Left lung (tissue), 4 donors: ENCODE measurements at regions not wholly inside any gene's neighbourhood (a gene's known extent, or its start where the extent isn't known, plus 50 kb on each side); places are given as distances from the start of the nearest gene placed in this dataset.

Experiments
- ATAC-seq: fragments of 200-7000 bp; cut with Tn5 transposase; one replicate; pipeline ENCODE4 v1.9.1; 2020; ENCODE audit warnings: moderate library complexity
- DNase-seq, 4 donors: peaks; one replicate each; pipeline ENCODE4 v3.0.0-alpha.2; 2013 to 2020
- H3K27ac ChIP-seq, 2 donors: fragments of 200-600 bp; sonication (generic) in 1 of 2; one replicate each; pipeline versions ENCODE4 v1.5.0 to v1.8.0; 2020 to 2021
- H3K27me3 ChIP-seq, 2 donors: fragments of 200-600 bp; sonication (generic) in 1 of 2; one replicate each; pipeline versions ENCODE4 v1.5.0 to v1.8.0; 2020 to 2021
- H3K36me3 ChIP-seq, 2 donors: fragments of 200-600 bp; sonication (generic) in 1 of 2; one replicate each; pipeline versions ENCODE4 v1.5.0 to v1.8.0; 2020 to 2021
- H3K4me1 ChIP-seq, 2 donors: fragments of 200-600 bp; one replicate each; pipeline ENCODE4 v1.8.0; 2021
- H3K4me3 ChIP-seq, 2 donors: fragments of 200-600 bp; sonication (generic) in 1 of 2; one replicate each; pipeline versions ENCODE4 v1.5.0 to v1.8.0; 2020 to 2021; ENCODE audit warnings: mild to moderate bottlenecking in 1 of 2
- H3K9me3 ChIP-seq, 2 donors: fragments of 200-600 bp; sonication (generic) in 1 of 2; one replicate each; pipeline versions ENCODE4 v1.5.0 to v1.8.0; 2020 to 2021
- intact Hi-C, 2 donors: fragments of 100-400 bp; cut with DNase I; formaldehyde crosslinking; loops; one replicate each; pipeline versions ENCODE4 v1.11.2 to v1.14.2; 2022
- TF ChIP-seq, protein P1 (sequence below), 2 donors: fragments of 200-600 bp; sonication (generic) in 1 of 2; IDR thresholded peaks; one replicate each; pipeline versions ENCODE4 v1.5.0 to v1.8.0; 2021; ENCODE audit warnings: antibody characterized with exemption in 2 of 2
- donor health status: DM: no; HTN: yes; CAD: no.
- donor health status: DM: no; HTN: no; CAD: no.

GRCh38 chr1:87239997-87240605 is 88.6 kb upstream of the LMO4 start:
- TF ChIP-seq, protein P1, sequence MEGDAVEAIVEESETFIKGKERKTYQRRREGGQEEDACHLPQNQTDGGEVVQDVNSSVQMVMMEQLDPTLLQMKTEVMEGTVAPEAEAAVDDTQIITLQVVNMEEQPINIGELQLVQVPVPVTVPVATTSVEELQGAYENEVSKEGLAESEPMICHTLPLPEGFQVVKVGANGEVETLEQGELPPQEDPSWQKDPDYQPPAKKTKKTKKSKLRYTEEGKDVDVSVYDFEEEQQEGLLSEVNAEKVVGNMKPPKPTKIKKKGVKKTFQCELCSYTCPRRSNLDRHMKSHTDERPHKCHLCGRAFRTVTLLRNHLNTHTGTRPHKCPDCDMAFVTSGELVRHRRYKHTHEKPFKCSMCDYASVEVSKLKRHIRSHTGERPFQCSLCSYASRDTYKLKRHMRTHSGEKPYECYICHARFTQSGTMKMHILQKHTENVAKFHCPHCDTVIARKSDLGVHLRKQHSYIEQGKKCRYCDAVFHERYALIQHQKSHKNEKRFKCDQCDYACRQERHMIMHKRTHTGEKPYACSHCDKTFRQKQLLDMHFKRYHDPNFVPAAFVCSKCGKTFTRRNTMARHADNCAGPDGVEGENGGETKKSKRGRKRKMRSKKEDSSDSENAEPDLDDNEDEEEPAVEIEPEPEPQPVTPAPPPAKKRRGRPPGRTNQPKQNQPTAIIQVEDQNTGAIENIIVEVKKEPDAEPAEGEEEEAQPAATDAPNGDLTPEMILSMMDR (IDR thresholded peaks at IDR 0.05), result no peak
- intact Hi-C loops, result no loop called here
- no peak overlapping the region for H3K27ac ChIP-seq
- no peaks in the 10 kb centered on the region for H3K9me3 ChIP-seq
- no peaks in the 10 kb centered on the region for H3K27me3 ChIP-seq
- no peaks in the 10 kb centered on the region for H3K4me1 ChIP-seq
- DNase-seq (no peak), ATAC-seq (no peak)
- no peak overlapping the region for H3K4me3 ChIP-seq
- no peaks in the 10 kb centered on the region for H3K36me3 ChIP-seq

GRCh38 chr1:87240661-87241285 is 87.9 kb upstream of the LMO4 start:
- intact Hi-C loops, result no loop called here
- ATAC-seq (no peak), DNase-seq (no peak)
- Histone ChIP-seq H3K36me3 (no peaks in the 10 kb centered on the region), H3K4me3 (no peak overlapping the region), H3K4me1 (no peaks in the 10 kb centered on the region), H3K27me3 (no peaks in the 10 kb centered on the region), H3K27ac (no peak overlapping the region), H3K9me3 (no peaks in the 10 kb centered on the region)
- TF ChIP-seq, protein P1 (IDR thresholded peaks at IDR 0.05), result no peak

DNA sequence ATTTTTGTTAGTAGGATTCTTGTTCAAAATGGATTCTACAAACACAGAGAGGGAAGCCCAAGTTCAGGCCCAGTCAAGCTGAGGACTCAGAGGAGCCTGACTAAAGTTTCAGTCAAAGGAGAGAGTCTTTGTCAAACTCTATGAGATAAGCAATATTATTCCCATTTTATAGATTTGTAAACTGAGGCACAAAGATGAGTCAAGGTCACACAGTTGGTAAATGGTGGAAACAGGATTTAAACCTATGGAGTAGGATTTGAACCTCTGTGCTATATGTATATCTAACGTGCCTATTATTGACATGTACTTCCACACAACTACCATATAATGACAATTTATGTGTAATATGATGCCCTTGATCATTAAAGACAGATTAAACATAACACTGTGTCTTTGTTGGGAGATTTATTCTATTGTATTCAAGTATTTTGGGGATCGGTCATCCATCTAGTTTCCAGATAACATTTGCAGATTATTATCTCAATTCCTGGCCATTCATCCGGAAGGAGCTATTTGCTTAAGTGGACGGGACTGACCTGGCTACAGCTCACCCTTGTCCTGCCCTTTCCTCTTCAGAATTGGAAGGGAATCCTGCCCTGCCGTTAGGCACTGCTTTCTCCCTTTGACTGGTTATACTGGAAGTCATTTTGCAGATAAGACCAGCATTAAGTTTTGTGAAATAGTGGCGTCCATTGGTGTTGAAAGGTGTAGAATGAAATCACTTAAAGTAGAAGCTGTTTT is 86.1 kb upstream of the LMO4 start:
- Histone ChIP-seq H3K4me1 (no peaks in the 10 kb centered on the region), H3K9me3 (no peaks in the 10 kb centered on the region), H3K27ac (no peak overlapping the region), H3K4me3 (no peak overlapping the region), H3K27me3 (no peaks in the 10 kb centered on the region), H3K36me3 (no peaks in the 10 kb centered on the region)
- ATAC-seq (no peak), DNase-seq (no peak)
- intact Hi-C loops, result no loop called here
- TF ChIP-seq, protein P1 (IDR thresholded peaks at IDR 0.05), result no peak

DNA sequence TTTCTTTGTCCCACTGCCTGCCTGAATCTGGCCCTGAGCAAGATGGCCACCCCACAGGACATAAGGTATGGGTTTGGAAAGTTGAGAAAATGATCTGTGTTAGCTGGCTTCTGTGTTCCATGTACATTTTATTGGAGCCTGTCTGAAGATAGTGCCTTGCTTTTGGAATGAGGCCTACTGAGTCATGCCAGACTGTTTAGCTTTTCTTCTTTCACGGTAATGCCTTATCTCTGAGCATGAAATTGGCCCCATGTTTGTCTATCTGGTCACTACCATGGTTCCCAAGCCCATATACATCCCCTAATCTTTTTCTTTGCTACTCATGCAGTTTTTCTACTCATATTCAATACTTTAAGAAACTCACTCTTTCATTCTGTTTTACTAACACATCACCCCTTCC is 85.1 kb upstream of the LMO4 start:
- H3K9me3 ChIP-seq, result no peaks in the 10 kb centered on the region
- ATAC-seq, result no peak
- intact Hi-C loops, result no loop called here

DNA sequence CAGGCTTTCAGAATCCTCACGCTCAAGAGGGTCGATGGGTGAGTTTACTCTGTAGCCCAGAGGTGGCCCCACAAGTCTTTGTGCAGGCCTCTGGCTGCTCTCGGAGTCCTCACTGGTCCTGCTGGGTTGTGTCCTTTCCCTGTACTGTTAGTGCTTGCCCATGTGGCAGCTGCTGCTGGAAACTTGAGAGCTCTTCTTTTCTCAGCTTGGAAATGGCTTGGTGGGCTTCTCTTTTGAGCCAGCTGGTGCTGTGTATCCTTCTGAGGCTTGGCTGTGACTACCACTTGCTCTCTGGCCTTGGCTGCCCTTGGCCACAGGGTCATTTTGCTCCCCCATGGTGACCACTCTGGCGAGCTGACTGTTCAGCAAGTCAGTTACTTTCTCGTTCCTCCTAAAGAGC is 82.2 kb upstream of the LMO4 start:
- H3K27me3 ChIP-seq, result no peaks in the 10 kb centered on the region
- TF ChIP-seq, protein P1 (IDR thresholded peaks at IDR 0.05), result no peak
- no peaks in the 10 kb centered on the region for H3K9me3 ChIP-seq
- no peak overlapping the region for H3K27ac ChIP-seq
- intact Hi-C loops, result no loop called here
- H3K4me3 ChIP-seq, result no peak overlapping the region
- DNase-seq (no peak), ATAC-seq (no peak)
- H3K36me3 ChIP-seq, result no peaks in the 10 kb centered on the region
- H3K4me1 ChIP-seq, result no peaks in the 10 kb centered on the region

More for the DNA sequence above, 85.1 kb upstream of the LMO4 start:
- Histone ChIP-seq H3K4me3 (no peak overlapping the region), H3K27ac (no peak overlapping the region), H3K36me3 (no peaks in the 10 kb centered on the region), H3K27me3 (no peaks in the 10 kb centered on the region), H3K4me1 (no peaks in the 10 kb centered on the region)
- no peak for DNase-seq
- TF ChIP-seq, protein P1 (IDR thresholded peaks at IDR 0.05), result no peak
